GM18870 (cell line): ENCODE measurements at regions not wholly inside any gene's neighbourhood (a gene's known extent, or its start where the extent isn't known, plus 50 kb on each side); places are given as distances from the start of the nearest gene placed in this dataset.

Source experiments
- ATAC-seq: cut with Tn5 transposase; IDR thresholded peaks from one replicate; pipeline ENCODE4 v1.9.1; 2021; ENCODE audit warnings: moderate library complexity; ENCODE audit not compliant: unreplicated experiment

- no peak for ATAC-seq
Measured at GRCh38 chr6:113616701-113617274, 240.4 kb upstream of the MARCKS start.

- no peak for ATAC-seq
Measured at GRCh38 chr6:113619077-113619476, 238.1 kb upstream of the MARCKS start.

GRCh38 chr6:113620386-113620785 lies 236.8 kb upstream of the MARCKS start:
- no peak for ATAC-seq

- no peak for ATAC-seq
Measured at GRCh38 chr6:113622254-113622653, 234.9 kb upstream of the MARCKS start.

GRCh38 chr6:113623129-113623528 lies 234.0 kb upstream of the MARCKS start:
- ATAC-seq = no peak

DNA sequence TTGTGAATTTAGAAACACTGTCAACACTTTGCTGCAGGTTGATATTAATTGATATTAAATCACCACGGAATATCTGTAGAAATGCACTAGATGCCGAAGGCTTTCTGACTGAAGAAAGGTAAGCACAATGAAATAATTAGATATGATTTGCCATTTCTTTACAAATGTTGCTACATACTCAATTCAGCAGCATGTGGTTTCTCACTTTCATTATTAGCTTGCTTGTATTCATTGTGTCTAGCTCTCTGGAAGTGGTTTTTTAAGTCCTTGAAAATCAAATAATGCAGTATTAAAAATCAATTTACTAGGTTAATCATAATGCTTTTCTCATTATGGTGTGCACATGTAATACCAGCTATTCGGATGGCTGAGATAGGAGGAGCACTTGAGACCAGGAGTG lies 231.3 kb upstream of the MARCKS start:
- peak; percentile 37 for ATAC-seq

DNA sequence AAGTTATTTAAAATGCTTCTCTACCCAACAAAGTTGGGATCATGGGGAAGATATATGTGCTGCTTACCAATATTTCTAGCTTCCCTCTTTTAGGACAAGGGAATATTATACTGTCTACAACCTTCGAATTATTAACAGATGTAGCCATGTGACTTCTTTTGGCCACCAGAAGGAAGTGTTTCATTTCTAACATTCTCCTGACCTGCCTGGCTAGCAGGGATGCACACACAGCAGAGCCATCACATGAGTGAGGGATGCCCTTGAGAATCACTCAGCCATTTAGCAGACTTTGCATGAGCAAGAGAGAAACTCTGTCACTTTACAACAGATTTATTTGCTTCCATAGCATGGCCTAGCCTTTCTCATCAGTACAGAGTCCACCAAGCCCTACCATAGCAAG lies 230.7 kb upstream of the MARCKS start:
- ATAC-seq = peak; percentile 26

- ATAC-seq = peak; percentile 16
Measured at GRCh38 chr6:113627480-113627879, 229.7 kb upstream of the MARCKS start.

DNA sequence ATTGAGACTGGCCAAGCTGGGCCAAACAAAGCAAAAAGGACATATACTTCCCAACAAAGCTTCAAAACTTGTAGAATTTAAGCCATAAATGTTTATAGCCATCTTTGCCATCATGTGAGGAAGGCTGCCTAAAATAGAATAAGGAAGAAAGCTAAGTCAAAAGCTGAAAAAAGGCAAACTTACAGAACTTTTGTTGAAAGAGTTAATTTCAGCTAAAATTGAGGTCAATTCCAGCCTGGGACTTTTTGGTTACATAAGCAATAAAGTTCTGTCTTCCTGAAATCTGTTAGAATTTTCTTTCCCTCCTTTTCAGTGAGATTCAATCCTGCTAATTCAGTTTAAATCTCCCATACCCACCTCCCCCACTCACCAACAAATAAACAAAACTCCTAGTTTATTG lies 227.9 kb upstream of the MARCKS start:
- no peak for ATAC-seq

GRCh38 chr6:113629975-113630737 lies 227.0 kb upstream of the MARCKS start:
- ATAC-seq = no peak

DNA sequence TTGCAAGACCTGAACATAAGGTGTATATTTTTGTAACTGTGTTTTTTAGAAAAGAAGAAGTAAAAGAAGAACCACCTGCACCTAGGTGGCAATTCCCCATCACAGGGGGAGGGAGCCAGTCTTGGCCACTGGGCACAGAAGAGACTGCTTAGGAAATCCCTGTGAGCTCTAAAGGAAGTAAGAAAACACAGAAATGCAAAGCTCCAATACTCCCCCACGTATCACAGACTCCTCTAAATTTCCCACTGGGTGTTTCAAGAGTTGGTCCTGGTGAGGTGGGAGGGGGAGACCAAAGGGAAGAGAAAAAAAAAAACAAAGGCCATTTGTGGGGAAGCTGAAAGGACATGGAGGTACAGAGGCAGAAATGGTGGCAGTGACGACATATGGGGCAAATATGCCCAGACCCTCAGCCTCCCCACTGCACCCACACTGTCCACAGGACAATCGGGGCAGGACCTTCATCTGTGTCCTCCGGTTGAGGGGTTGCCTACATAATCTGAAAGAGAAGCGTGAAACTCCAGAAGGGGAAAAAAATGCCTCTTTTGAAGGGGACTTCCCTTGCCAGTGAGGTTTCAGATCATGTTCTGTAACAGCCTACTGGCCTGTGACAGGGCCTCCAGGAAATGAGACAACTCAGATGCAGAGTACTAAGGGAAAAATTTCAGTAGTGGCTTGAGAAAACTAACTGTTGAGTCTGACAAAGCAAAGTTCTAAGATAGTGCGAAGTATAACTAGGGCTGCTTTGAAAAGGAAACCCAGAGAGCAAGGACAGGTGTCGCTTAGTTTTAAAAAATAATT lies 226.2 kb upstream of the MARCKS start:
- peak; percentile 53 for ATAC-seq

GRCh38 chr6:113631666-113632065 lies 225.5 kb upstream of the MARCKS start:
- no peak for ATAC-seq

DNA sequence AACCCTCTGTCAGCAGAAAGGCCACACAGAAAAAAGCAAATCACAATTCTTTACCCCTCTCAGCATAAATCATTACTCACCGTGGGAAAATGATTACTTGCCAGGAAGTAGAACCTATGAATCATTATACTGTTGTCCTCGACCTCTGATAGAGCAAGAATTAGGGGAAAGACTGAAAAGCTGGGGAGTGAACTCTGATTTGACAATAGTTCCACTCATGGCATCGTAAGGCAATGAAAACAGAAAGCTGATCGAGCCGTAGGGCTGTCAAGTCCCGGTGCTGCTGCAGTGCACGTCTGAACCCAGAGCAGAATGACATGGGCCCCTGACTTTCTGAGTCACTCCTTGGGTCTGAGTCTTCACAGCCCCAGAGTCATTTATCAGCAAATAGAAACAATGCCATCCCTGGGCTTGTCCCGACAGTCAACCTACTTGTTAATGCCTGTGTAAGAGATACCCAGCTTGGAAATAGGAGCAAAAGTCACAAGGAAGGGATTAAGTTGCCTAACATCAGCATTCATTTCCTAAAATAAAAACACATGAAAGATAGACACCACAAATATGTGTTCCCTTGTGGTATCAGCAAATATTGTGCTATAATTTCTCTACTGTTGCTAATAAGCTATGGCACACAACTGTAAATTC lies 224.8 kb upstream of the MARCKS start:
- ATAC-seq = peak; percentile 35

GRCh38 chr6:113633638-113634037 lies 223.5 kb upstream of the MARCKS start:
- no peak for ATAC-seq

GRCh38 chr6:113634352-113635163 lies 222.6 kb upstream of the MARCKS start:
- peak; percentile 22 for ATAC-seq

- ATAC-seq = no peak
Measured at GRCh38 chr6:113635222-113635986, 221.7 kb upstream of the MARCKS start.

GRCh38 chr6:113636357-113636824 lies 220.8 kb upstream of the MARCKS start:
- no peak for ATAC-seq

DNA sequence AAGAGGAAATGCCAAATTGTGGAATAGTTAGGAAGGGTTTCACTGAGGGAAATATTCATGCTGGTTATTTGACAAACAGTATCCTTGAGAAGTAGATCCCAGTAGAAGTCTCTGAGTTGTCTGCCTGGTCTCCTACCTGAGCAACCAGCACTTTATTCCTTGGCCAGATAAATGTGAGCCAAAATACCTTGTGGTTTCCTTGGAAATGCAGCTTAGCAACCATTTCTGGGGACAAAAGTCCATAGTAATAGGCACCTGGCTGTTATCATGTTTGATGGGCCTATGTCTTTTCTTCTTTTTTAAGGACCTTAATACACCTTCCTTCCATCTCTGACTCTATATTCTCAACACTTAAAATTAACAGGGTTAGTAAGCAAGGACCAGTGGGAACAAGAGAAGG lies 217.1 kb upstream of the MARCKS start:
- no peak for ATAC-seq

DNA sequence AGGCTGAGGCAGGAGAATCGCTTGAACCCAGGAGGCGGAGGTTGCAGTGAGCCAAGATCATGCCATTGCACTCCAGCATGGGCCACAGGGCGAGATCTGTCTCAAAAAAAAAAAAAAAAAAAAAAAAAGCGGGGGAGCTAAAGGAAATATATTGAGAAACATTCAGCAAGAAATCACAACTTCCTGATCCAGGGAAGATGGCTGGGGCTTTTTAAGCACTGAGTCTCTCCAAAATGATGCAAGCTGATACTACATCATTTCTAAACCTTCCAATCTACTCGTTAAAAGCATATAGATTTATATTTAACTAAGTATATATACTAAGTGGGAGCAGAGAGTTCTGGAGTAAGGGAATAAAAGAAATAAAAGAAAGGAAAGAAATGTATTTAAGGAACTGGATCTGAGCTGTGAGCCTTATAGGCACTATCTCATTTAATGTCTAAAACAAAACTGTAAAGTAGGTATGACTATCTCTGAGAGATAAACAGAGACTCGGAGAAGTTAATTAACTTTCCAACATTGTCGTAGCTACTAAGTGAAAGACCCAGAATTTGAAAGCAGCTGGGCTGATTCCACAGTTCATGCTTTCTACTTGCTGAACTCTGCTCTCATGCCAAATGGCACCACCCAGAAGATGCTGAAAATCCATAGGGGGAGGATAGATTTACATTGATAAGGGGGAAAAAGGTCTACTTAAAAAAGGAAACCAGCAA lies 215.0 kb upstream of the MARCKS start:
- ATAC-seq = no peak
